ENCODE measurements at regions not wholly inside any gene's neighbourhood (a gene's known extent, or its start where the extent isn't known, plus 50 kb on each side); places are given as distances from the start of the nearest gene placed in this dataset.

DNA sequence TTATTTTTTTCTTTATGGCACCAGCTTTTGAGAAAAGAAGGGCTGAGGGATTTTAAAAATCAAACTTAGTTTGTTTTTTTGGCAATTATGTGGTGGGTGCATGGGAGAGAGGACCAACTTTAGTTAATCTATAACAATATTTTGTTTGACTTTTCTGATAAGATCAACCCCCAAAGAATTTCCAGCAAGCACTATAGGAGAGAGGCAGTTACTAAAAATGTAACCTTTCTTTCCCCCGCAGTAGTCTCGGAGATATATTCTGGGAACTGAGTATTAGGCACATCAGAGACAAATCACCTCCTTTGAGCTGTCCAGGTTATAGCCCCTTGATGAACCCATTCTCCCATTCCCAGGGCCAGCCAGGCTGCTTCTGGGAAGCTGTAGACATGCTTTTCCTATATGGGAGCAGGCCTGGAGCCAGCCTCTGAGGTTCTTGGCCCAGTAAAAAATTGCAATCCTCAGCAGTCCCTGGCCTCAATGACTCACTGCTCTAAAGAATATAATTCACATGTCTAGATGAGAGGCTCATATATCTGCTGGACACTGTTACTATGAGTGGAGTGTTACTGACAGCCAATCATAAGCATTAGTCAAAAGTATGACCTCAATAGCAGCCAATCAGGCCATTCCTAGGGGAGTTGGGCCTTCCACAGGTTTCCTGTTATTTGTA lies 138.3 kb upstream of the AGBL1 start:
- peak; percentile 71 for DNase-seq (ENCODE audit: low read depth)

- DNase-seq (ENCODE audit: low read depth): no peak
Measured at GRCh38 chr15:85942632-85943031, 137.0 kb upstream of the AGBL1 start.

GRCh38 chr15:85943151-85943550 lies 136.5 kb upstream of the AGBL1 start:
- no peak for DNase-seq (ENCODE audit: low read depth)

- DNase-seq (ENCODE audit: low read depth): no peak
Measured at GRCh38 chr15:85943791-85944190, 135.9 kb upstream of the AGBL1 start.

DNA sequence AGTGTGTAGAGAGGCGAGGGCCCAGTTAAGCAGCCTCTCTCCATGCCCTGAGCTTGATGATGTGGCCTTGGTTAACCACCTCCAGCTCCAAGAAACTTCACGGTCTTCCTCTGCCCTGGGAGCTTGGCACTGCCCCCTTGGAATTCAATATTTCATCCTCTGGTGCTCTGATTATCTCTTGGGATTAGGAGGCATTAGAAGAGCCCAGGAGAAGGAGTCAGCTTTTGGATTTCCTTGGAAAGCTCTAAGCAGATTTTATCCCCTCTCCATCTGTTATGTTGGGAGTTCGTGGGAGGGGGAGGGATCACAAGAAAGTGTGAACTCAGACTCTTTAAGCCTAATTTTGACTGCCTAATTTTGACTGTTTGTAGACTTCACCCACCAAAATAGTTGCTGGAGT lies 132.7 kb upstream of the AGBL1 start:
- peak; percentile 55 for DNase-seq (ENCODE audit: low read depth)

- DNase-seq (ENCODE audit: low read depth): no peak
Measured at GRCh38 chr15:85947936-85948335, 131.7 kb upstream of the AGBL1 start.

GRCh38 chr15:85950101-85950500 lies 129.6 kb upstream of the AGBL1 start:
- peak; percentile 81 for DNase-seq (ENCODE audit: low read depth)

- no peak for DNase-seq (ENCODE audit: low read depth)
Measured at GRCh38 chr15:85954586-85954985, 125.1 kb upstream of the AGBL1 start.

DNA sequence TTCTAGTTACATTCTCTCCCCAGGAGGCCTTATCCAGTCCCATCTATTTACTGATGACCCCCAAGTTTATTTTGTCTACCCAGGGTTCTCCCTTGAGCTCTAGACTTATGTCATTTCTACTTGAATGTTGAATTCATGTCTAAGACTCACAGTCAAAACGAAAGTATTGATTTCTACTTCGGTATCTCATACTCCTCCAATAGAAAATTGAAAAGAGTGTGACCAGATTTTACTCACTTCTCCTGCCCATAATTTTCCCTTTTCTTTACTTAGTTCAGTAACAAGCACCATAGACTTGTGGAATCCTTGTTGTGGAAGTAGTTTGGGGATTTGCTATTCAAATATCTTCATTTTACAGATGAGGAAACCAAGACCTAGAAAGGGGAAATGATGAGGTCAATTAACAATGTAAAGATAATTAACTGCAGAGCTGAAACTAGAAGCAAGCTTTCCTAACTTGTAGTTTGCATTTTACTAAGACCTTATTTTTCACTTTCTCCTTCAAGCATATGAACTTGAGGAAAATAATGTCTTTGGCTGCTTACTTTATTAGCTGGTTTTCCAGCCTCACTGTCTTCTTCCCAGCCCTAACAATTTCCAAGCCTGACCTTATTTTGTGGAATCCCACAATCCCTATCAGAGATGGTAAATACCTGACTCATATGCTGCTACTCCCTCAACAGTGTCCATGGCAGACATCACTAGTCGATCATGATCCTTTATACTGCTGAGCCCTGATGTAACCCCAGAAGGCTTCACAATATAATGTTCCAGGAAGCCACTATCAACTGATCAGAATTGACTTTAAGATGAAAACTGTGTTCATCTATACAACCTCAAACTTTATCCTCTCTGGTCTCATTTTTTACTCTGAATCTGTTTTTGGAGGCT lies 123.9 kb upstream of the AGBL1 start:
- peak; percentile 38 for DNase-seq (ENCODE audit: low read depth)

GRCh38 chr15:85956532-85957275 lies 123.0 kb upstream of the AGBL1 start:
- DNase-seq (ENCODE audit: low read depth): peak; percentile 16

DNA sequence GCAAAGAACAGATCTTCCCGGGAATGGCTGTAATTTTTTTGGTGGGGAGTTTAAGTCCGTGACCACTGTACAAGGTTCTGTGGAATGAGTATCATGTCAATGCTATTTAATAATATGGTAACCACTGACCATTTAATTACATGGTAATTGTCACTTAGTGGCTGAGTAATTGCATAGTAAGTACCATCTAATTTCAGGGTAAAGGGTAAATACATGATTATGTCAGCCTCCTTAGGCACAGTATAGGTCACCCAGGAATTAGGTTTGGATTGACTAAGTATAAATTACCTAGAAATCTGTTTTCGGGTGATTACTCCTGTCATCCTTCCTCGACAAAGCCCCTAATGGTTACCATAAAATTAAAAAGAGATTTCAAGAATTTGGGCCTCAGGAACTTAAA lies 120.1 kb upstream of the AGBL1 start:
- no peak for DNase-seq (ENCODE audit: low read depth)

- DNase-seq (ENCODE audit: low read depth): no peak
Measured at GRCh38 chr15:85960381-85960780, 119.3 kb upstream of the AGBL1 start.

- DNase-seq (ENCODE audit: low read depth): no peak
Measured at GRCh38 chr15:85961821-85962220, 117.8 kb upstream of the AGBL1 start.

DNA sequence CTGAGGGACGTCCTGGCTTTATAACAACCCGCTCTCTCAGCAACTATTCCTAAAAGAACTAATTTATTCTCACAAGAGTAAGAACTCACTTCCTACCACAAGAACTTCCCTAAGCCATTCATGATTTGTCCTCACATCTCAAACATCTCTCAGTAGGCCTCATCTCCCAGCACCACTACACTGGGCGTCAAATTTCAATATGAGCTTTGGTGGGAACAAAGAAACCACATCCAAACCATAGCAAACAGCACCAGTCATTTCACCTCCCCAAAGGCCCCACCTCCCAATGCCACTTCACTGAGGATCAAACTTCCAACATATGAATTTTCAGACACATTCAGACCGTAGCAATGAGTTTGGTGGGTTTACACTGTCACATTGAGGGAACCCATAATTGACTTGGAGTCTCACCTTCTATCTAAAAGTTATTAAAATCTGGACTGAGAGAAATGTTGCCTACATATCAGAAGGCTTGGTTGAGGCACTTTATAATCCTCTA lies 116.4 kb upstream of the AGBL1 start:
- peak; percentile 36 for DNase-seq (ENCODE audit: low read depth)

- DNase-seq (ENCODE audit: low read depth): peak; percentile 15
Measured at GRCh38 chr15:85964471-85964870, 115.2 kb upstream of the AGBL1 start.

DNA sequence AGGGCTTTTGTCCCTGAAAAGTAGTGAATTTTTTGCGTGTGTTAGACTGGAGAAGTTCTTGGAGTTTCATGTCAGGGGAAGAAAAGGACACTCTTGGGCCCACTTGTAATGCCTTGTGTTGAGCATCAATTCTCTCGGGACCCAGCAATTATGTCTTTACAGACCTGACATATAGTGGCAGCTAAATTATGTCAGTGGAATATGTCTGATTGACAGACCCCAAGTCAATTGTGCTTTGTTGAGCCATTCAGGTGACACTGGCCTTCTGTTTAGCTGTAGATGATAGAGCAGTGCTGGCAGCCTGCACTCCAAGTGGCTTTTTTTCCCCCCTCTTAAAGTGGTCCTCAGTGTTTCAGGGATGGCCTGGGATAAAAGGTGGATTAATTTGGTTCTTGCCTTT lies 112.1 kb upstream of the AGBL1 start:
- DNase-seq (ENCODE audit: low read depth): no peak

GRCh38 chr15:85972805-85973540 lies 106.7 kb upstream of the AGBL1 start:
- no peak for DNase-seq (ENCODE audit: low read depth)

DNA sequence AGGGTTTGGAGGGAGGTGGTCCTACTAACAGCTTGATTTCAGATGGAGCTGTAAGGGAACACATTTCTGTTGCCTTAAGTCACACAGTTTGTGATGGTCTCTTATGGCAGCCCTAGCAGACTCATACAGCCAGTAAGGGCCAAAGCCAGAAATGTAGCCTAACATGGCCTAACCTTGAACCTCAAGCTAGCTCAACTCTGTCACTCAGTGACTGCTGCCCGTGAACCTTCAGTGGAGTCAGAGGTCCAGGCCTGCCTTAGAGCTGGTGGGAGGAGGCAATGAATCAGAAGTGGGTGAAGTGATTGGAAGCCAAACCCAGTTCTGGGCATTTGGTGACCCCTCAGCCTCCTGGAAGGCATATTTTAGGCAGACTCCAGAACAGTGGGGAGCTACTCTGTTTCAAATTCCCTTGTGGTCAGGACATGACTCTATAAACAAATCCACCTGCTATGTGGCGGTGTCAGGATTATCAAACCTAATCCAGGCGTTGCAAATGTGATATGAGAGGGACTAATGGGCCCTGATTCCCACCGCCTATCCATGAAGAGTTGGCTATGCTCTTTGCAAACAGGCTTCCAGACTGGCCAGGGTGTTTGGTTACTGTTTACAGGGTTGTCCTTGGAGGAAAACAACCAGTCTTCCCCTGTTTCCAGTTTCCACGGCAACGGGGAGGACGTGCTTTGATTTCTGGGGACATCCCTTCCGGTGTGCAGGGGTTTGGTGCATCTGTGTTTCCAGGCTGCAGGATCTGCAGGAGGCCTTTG lies 105.9 kb upstream of the AGBL1 start:
- DNase-seq (ENCODE audit: low read depth): peak; percentile 89

DNA sequence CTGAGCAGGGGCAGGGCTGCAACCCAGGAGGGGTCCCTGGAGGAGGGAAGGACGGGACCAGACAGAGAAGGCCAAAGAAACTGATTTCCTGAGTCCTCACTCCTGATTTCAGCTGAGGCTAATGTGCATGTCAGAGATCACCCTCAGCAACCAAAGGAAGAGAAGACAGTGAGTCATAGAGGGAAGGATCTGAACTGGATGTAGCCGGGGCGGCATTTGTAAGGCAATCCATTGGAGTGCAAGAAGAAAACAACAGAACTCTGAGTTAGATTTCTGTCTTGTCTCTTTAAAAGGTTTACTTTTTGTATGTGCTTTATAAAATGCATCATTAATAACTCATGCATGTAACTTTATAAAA lies 105.3 kb upstream of the AGBL1 start:
- peak; percentile 65 for DNase-seq (ENCODE audit: low read depth)

- DNase-seq (ENCODE audit: low read depth): no peak
Measured at GRCh38 chr15:85974742-85975141, 104.9 kb upstream of the AGBL1 start.
